Activated CD4-positive, alpha-beta T cell treated with anti-CD3 and anti-CD28 coated beads, Interleukin-2, amount 50 U/mL, for 1 hour (primary cell): ENCODE measurements at regions not wholly inside any gene's neighbourhood (a gene's known extent, or its start where the extent isn't known, plus 50 kb on each side); places are given as distances from the start of the nearest gene placed in this dataset.
"Not testable (repeated sequence)": the region's sequence is repeated elsewhere in the genome, so short reads cannot be mapped to it uniquely, and the experiment has no call there.

Experiments
- DNase-seq: peaks from one replicate; pipeline ENCODE4 v3.0.0-alpha.2; 2020

- no peak for DNase-seq
Observed at GRCh38 chr6:9795880-9796279, 619.0 kb downstream of the TFAP2A start.

DNA sequence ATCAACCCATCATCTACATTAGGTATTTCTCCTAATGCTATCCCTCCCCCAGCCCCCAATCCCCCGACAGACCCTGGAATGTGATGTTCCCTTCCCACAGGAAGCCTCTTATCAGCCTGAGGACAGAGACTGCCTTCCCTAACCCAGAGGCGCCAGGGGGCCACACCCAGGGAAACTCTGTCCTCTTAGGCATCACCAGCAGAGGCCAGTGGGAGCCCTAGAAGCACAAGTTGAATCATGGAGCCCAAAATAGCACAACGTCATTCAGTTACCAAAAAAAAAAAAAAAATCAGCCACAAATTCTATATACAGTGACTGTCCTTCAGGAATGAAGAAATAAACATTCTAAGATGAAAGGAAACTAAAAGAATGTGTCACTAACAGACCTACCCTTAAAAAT lies 625.7 kb downstream of the TFAP2A start:
- DNase-seq = no peak

GRCh38 chr6:9784786-9785185 lies 630.1 kb downstream of the TFAP2A start:
- DNase-seq = no peak

DNA sequence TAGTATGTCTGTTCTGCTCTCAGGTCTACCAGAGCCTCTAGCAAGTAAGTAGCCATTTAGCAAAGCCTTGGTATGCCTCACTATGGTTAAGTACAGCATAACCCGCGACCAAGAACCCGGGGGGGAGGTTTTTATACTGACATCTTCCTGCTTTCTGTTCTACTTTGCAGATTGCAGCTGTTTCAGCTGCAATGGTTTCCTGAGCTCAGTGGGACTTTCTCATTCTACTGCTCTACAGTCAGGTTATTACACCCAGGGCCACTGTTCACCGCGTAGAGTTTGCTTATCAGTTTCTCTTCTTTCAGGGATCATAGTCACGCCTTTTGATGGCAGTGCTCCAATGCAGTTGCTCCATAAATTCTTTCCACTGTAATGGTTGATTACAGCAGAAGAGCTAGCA lies 631.3 kb downstream of the TFAP2A start:
- DNase-seq = no peak

DNA sequence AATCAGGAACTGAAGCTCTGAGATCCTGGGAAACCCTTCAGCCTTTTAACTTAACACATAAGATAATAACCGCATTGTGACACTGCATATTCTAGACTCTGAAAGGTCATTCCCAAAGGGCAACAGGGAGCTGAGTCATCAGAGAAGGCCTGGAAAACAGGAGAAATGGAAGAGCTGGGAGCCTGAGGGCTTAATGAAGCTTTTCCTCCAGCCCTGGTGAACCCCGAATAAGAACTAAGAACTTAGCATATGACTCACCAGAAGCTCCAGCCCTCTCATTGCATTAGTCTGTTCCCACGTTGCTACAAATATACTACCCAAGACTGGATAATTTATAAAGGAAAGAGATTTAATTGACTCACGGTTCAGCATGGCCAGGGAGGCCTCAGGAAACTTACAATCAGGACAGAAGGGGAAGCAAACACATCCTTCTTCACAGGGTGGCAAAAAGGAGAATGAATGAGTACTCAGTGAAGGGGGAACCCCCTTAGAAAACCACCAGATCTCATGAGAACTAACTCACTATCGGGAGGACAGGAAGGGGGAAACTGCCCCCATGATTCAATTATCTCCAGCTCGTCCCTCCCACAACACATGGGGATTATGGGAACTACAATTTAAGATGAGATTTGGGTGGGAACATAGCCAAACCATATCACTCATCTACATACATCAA lies 648.5 kb downstream of the TFAP2A start:
- no peak for DNase-seq

GRCh38 chr6:9761220-9761619 lies 653.7 kb downstream of the TFAP2A start:
- DNase-seq = no peak

DNA sequence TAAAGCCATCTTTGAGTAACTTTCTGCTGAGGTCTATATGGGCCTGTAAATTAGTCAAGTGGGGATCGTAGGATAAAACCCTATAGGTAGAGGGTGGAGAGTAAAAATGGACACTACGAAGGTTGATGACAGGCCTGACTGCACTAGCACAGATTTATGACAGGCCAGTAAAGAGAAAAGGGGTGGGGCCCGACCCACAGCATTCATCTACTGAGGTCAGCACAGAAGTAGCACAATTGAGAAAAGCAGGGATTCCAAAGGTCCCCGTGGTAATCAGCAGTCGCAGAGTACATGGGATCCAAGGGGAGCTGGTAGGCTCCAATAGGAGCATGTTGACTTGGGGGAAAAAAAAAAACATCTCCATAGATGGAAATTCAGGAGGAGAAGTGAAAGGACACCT lies 660.4 kb downstream of the TFAP2A start:
- no peak for DNase-seq

- DNase-seq = no peak
Observed at GRCh38 chr6:9745966-9746365, 668.9 kb downstream of the TFAP2A start.

DNA sequence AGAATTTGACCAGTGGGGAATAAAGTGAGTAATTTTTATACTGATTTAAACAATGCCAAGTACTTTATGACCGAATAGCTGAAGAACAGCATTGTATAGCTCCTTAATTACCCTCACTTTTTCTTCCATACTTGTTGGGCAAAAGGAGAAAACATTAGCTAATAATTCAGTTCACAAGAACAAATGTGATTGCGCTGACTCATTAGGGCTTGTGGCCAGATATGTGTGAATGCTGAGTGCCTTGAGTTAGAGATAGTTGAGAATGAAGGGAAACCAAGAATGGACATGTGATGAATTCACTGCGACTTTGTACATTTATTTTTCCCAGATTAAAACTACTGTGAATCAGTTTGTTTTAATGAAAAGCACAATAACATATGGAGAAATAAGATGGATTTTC lies 669.4 kb downstream of the TFAP2A start:
- DNase-seq = no peak

GRCh38 chr6:9744119-9744518 lies 670.8 kb downstream of the TFAP2A start:
- DNase-seq = no peak

GRCh38 chr6:9732056-9732455 lies 682.8 kb downstream of the TFAP2A start:
- no peak for DNase-seq

- not testable (repeated sequence) for DNase-seq
Observed at GRCh38 chr6:9725776-9726175, 689.1 kb downstream of the TFAP2A start.

DNA sequence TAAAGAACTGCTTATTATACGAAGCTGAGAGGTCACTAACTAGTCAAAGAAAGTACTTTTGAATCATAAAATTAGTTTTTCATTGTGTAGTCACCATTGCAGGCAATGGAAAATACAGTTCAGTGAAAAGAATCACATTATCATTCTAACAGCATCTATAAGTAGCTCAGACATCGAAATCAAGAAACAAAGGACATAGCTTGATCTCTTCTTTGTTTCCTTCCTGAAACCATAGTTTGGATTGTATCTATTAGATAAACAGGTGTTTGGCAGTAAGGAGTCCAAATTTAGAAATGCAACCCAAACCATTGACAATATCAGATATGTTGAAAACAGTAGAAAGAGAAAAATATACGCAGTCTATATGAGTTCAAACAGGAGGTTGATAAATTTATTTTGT lies 697.3 kb downstream of the TFAP2A start:
- no peak for DNase-seq

GRCh38 chr6:9711365-9711764 lies 703.5 kb downstream of the TFAP2A start:
- DNase-seq = no peak

DNA sequence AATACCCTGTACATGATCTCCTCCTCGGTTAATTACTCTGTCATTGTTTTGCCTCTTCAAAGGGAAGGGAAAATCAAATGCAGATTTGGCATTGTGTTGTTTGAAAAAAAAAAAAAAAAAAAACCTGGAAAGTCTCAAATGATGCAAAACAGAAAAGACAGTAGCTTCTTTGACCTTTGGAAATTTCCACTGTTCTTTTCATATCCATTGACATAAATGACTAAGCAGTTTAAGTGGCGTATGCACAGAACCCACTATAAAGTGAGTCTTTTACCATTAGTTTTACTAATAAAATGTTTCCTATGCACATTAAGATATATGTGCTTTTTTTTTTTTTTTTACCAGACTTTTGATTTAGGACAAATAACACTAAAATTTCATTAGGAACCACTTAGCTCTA lies 704.3 kb downstream of the TFAP2A start:
- DNase-seq = no peak

DNA sequence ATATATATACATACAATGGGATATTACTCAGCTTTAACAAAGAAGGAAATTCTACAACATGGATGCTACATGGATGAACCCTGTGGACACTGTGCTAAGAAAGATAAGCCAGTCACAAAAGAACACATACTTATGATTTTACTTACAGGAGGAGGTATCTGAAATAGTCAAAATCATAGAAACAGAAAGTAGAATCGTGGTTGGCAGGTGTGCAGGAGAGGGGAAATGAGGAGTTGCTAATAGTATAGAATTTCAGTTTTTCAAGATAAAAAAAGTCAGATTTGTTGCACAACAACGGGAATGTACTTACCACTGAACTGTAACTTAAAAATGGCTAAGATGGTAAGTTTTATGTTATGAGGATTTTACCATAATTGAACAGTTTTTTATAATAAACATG lies 706.3 kb downstream of the TFAP2A start:
- DNase-seq = no peak

- DNase-seq = no peak
Observed at GRCh38 chr6:9704989-9705388, 709.9 kb downstream of the TFAP2A start.

GRCh38 chr6:9702914-9703313 lies 712.0 kb downstream of the TFAP2A start:
- no peak for DNase-seq

DNA sequence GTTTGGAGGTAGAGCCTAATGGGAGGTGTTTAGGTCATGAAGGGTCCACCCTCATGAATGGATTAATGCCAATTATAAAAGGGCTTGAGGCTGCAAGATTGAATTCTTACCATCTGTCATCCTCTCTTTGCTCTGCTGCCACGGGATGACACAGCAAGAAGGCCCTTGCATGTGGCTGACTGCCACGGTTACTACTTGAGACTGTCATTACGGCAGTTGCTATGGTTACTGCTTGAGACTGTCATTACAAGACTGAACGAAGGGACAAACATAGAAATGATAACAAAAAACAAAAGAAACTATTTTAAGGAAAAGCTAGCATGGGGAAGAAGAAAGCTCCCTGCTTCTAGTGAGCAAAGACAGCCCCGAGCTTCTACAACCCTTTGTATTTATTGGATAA lies 715.0 kb downstream of the TFAP2A start:
- no peak for DNase-seq

- DNase-seq = no peak
Observed at GRCh38 chr6:9697263-9697931, 717.5 kb downstream of the TFAP2A start.

DNA sequence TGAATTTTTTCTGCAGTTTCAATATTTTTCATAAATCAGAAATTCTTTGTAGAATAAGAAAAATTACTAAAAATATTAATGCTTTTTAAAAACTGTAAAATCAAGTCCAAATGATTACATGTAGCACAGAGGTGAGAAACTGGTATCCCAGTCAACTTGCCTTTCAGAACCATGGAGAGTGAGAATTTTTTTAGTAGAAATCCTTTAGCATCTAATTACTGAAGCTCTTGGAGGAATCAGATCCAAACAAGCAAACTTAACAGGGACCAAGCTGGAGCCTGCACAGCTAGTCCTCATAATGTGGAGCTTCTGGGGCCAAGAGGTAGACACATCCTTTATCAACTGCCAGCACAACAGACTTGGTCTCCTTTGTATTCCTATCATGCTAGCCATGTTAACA lies 724.5 kb downstream of the TFAP2A start:
- no peak for DNase-seq

GRCh38 chr6:9680727-9681126 lies 734.1 kb downstream of the TFAP2A start:
- not testable (repeated sequence) for DNase-seq

GRCh38 chr6:9675122-9675521 lies 739.8 kb downstream of the TFAP2A start:
- no peak for DNase-seq

- no peak for DNase-seq
Observed at GRCh38 chr6:9659848-9660247, 755.0 kb downstream of the TFAP2A start.

- DNase-seq = no peak
Observed at GRCh38 chr6:9657994-9658393, 756.9 kb downstream of the TFAP2A start.
